ENCODE measurements at regions not wholly inside any gene's neighbourhood (a gene's known extent, or its start where the extent isn't known, plus 50 kb on each side); places are given as distances from the start of the nearest gene placed in this dataset.

DNA sequence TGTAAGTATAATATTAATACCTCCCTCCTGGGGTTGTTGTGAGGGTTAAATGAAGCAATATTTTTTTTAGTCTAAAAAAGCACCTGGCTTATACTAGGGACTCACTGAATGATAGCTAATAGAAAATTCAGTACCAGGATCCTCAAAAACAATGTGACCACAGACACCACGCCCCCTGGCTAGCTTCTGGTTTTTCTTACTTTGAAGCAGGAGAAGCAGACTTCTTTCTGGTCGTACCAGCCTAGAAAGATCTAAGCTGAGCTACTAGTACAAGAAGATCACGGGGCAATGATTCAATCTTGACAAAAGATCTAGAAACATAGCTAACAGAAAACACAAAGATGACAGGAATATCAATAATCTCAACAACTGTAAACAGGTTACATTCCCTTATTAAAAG is 218.5 kb upstream of the SLC30A5 start:
- intact Hi-C loops (cut with DNase I), result no loop called here
- DNase-seq, result no peak

DNA sequence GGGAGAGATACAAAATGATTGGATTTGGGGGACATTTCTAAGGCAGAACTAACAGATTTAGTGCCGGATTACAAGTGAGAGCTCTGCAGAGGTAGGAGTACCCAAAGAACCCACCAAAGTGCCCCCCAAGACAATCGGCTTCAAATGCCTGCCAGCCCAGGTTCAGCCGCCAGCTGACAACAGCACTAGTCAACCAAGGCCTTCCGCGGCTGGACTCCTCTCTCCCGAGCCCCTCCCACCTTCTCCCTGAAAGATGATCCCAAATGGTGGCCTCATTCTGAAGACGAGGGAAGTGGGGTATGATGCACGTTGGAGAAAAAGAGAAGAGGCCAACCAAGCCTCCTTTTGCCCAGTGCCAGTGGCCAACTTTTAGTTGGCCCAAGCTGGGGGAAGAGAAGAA is 210.4 kb upstream of the SLC30A5 start:
- DNase-seq, result peak in 1 of 10 donors; percentile 55
- intact Hi-C loops (cut with DNase I), result no loop called here

DNA sequence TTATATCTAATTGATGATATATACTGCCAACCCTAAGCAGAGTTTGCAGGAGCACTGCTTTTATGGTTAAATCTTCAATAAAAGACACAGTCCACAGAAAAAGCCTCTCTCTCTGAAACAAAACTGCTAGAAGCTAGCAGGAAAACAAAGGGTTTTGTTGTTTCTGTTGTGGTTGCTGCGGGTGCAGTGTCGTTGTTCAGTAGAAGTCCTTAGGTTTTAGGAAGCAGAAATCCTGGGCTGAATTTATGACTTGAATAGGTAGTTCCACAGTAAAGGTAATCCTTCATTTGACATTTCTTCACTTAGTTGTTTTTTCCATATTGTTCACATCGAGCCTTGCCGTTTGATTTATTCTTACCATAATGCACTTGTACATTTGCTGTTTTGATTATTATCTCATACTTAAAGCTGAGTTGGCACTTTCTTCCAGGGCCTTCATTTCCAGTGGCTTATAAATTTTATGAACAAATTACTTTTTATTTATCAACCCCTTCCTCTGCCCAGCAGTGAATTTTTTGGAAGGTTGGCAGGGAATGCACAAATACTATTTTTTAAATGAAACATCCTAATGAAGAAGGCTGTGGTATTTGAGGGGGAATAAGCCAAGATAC is 209.6 kb upstream of the SLC30A5 start:
- intact Hi-C loops (cut with DNase I), result no loop called here
- DNase-seq, result peak in 3 of 10 donors; percentile 21 to 39 (median 38)

DNA sequence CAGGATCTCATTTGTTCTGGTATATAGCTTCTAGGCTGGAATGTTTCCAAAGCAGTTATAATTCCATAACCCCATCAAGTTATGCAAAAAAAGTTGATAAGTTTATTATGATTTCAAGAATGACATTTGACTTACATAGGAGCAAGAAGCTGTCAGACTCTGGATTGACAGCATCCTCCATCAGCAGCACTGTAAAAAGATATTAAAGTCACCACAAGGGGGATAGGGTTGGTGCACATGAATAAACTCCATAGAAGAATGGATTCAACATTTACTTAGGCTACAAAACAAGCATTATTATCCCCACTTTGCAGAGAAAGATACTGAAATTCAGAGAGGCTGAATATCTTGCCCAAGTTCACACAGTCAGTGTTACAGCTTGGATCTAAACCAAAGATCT is 208.9 kb upstream of the SLC30A5 start:
- intact Hi-C loops (cut with DNase I), result no loop called here
- DNase-seq, result no peak

DNA sequence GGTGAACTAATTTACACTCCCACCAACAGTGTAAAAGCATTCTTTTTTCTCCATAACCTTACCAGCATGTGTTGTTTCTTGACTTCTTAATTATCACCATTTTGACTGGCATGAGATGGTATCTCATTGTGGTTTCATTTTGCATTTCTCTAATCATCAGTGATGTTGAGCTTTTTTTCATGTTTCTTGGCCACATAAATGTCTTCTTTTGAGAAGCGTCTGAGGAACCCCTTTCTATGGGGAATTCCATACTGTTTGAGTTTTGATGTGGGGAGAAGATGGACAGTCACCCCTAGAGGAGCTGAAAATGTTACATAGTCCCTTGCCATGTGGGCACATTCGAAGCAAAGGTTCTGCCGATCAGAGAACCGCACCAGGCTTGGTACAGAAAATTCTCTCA is 207.0 kb upstream of the SLC30A5 start:
- intact Hi-C loops (cut with DNase I), result no loop called here
- DNase-seq, result no peak

DNA sequence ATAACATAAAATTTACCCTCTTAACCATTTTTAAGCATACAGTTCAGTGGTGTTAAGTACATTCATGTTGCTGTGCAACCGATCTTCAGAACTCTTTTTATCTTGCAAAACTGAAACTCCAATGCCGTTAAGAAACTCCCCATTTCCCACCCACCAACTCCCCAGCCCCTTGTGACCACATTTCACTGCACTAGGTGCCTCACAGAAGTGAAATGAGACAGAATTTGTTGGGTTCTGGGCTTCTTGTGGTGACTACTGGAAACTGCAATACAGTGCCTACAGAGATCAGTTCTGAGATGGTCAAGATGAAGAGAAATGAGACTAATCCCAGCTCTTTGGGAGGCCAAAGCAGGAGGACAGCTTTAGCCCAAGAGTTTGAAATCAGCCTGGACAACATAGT is 202.1 kb upstream of the SLC30A5 start:
- intact Hi-C loops (cut with DNase I), result no loop called here
- DNase-seq, result no peak

DNA sequence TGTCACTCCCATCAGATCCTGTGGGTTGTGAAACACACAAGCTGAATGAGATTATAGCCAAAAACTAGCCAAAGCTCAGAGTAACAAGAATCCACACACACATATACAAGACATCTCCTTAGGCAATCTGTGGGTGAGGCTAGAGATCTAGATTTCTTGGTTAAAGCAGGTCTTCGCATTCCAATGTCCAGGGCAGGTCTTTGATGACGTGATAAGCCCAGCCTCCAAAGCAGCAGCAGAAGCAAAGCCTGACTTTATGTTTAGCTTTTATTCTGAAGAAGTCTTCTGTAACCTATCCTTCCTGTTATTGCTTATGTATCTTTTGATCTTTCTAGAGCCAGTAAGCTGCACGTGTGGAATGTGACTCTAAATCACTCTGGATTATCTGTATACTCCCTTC is 199.1 kb upstream of the SLC30A5 start:
- no peak for DNase-seq
- intact Hi-C loops (cut with DNase I), result no loop called here

DNA sequence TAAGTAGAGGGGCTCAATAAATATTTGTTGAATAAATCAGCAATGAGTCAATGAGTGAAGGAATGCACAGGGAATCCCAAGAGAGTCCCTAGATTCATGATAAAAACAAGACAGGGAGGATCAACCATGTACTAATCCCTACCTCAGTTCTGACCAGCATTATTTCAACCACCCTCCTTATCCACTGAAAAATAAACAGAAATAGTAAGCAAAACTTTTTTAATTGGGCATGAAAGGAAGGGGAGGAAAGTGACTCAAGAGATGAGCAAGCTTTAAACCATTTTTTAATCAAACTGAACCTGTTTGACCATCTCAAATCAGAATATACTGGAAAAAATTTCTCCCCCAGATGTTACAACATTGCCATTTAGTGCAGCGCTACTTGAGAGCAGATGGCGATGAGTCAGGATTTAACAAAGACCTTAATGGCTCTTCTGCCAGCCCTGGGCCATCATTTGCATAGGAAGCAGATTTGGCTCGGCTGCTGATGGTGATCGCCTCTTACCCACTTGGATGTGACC is 194.8 kb upstream of the SLC30A5 start:
- DNase-seq, result peak in 4 of 10 donors; percentile 26 to 78 (median 50)
- intact Hi-C loops (cut with DNase I), result no loop called here

DNA sequence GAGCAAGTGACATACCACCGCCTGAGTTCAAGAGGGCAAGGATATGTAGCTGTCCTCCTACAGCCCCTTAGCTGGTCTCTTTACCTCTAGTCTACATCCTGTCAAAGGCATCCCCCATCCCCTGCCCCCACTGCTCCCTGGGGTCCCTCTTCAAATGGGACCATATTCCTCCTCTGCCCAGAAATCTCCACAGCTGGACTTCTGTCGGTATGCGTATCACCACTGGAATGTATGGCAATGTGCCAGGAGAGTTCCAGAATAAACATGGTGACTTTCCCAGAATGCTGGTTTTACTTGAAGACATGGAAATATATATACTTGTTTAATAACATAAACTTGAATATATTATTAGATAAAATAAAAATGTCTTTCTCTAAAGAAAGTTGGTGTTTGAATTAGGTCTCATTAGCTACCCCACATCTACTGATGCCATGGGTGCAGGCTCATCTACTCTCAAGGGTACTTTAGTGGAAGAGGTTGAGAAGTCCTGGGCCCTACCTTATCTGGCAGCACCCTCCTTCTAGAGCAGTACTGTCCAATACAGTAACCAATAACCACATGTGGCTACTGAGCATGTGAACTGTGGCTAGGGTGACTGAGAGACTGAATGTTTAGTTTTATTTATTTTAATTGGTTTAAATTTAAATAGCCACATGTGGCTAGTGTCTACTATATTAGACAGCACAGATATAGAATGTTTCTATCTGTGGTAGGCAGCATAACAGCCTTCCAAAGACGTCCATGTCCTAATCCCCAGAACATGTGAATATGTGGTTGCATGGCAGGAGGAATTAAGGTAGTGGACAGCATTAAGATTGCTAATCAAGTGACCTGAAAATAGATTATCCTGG is 181.7 kb upstream of the SLC30A5 start:
- DNase-seq, result no peak
- intact Hi-C loops (cut with DNase I), result no loop called here

DNA sequence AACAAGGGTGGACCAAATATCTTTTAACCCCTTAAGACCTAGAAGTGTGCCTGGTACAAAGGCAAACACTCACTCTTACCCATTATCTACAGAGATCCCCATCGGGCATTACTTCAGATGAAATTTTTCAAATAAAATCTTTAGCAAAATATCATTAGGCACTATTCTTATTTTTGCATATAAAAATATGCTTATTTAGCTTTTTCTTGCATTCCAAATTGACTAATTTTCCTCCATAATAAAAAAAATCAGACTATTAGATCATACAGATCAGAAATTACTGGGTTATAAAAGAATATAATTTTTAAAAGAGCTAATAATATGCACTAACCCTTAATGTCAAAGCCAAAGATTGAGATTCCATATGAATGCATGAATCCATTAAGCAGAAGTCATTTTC is 178.7 kb upstream of the SLC30A5 start:
- intact Hi-C loops (cut with DNase I), result no loop called here

DNA sequence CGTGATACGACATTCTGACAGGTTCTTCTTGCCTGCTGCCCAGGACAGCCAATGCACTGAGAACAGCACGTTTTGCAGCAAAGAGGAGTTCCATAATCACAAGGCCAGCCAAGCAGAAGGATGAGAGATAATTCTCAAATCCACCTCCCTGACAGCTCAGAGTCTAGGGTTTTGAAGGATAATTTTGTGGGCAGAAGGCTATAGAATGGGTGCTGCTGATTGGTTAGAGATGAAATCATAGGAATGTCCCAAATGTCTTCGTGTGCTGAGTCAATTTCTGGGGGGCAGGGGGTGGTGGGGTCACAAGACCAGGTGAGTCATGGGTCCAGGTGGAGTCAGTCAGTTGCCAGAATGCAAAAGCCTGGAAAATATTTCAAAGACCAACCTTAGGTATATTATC is 175.5 kb upstream of the SLC30A5 start:
- intact Hi-C loops (cut with DNase I), result no loop called here

More for the DNA sequence above, 178.7 kb upstream of the SLC30A5 start:
- DNase-seq, result no peak

DNA sequence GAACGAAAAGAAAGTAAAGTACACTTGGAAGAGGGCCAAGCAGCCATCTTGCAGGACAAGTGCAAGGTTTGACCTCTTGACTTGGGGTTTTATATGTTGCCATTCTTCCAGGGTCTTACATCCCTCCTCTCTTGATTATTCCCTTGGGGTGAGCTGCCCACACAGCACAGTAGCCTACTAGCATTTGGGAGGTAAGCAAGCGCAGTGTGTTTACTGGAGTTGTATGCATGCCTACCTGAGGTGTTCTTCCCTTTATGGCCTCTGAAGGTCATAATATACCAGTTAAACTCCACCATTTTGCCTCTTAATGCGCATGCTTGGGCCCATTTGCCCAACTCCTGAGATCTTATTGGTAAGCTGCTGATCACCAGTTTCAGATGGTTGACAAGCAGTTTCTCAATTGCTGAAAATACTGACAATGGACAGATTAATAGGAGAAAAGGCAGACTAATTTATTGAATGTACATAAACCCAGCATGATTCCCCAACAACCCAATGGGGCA is 173.8 kb upstream of the SLC30A5 start:
- DNase-seq, result no peak

More for the DNA sequence above, 175.5 kb upstream of the SLC30A5 start:
- DNase-seq, result no peak

DNA sequence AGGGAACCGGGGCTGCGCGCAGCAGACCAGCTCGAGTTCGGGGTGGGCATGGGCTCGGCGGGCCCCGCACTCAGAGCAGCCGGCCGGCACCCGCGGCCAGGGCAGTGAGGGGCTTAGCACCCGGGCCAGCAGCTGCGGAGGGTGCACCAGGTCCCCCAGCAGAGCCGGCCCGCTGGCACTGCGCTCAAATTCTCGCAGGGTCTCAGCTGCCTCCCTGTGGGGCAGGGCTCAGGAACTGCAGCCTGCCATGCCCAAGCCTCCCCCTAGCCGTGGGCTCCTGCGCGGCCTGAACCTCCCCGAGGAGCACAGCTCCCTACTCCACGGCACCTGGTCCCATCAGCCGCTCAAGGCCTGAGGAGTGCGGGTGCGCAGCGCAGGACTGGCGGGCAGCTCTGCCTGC is 172.9 kb upstream of the SLC30A5 start:
- peak in 1 of 10 donors; percentile 62 for DNase-seq
- intact Hi-C loops (cut with DNase I), result no loop called here

More for the DNA sequence above, 173.8 kb upstream of the SLC30A5 start:
- intact Hi-C loops (cut with DNase I), result no loop called here

DNA sequence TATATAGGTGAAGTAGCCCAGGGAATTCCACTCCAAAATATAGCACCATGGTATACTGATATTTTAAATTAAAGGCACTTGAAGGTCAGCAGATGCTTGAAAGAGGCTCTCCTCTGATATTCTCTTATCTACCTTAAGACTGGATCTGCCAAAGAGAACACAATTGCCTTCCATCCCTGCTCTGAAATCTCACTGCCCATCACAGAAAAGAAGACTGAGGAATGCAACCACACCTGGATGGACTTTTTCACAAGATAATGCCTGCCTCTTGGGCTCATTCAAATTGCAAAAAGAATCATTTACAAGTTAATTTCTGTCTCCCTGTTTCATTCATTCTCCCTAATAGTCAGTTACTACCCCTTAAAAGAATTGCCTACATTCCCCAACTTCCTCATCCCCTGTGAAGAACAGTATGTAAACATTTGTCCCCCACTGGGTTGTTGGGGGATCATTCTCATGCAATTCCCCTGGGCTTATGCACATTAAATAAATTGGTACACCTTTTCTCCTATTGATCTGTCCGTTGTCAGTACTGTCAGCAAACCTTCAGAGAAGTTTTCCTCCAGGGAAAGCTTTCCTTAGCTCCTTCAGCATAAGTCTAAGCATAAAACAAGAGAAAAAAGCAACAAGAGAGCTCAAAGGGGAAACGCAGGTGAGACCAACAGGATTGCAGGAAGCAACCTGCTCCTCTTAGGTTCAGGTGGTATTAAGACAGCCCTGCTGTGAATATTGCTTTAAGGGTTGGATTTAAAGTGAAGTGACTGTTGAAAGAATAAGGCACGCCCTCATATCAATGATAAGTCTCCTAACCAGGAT is 171.4 kb upstream of the SLC30A5 start:
- DNase-seq, result no peak
- intact Hi-C loops (cut with DNase I), result no loop called here

DNA sequence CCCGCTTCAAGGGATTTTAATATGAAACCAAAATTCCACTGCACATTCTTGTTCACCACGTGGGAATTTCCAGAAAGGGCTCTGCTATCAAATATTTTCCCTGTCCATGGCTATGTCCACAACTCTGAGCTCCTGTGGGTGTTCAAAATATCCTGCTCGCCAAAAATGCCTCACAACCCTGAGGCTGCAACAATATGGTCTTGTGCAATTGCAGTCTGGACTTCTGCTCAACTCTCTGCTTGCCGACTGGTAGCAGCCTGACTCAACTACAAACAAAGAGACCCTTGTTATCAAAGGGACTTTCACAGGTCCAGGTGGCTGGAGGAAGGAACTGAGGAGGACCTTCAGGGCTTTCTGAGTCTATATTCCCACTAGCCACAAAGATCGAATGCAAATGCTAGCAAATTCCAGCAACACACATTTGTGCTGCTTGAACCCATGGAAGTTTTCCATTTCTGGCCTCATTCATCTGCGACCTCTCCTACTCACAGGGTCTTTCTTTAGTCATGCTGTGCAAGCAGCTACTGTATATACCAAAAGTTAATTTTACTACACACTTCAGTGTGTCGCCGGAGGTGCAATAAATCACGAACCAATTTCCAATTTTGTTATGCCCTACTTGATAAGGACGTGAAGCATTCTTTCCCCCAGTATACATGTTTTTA is 169.2 kb upstream of the SLC30A5 start:
- no peak for DNase-seq
- intact Hi-C loops (cut with DNase I), result no loop called here

DNA sequence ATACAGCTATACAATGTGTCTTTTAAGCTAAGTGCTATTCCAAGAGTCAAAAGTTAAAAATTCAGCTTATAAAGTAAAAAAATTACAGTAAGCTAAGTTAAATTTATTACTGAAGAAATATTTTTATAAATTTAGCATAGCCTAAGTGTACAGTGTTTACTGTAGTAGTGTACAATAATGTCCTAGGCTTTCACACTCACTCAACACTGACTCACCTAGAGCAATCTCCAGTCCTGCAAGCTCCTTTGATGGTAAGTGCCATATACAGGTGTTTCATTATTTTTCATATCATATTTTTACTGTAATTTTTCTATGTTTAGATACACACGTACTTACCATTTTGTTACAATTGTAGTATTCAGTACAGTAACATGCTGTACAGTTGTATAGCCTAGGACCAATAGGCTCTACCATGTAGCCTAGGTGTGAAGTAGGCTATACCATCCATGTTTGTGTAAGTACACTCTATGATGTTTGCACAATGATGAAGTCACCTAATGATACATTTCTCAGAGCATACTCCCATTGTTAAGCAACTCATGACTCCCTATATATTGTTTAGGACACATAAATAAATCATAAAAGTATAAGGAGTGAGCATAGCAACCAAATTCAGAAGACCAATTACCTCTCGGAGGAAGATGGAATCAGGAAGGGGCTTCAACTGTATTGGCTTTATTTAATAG is 165.1 kb upstream of the SLC30A5 start:
- intact Hi-C loops (cut with DNase I), result no loop called here
- DNase-seq, result no peak

DNA sequence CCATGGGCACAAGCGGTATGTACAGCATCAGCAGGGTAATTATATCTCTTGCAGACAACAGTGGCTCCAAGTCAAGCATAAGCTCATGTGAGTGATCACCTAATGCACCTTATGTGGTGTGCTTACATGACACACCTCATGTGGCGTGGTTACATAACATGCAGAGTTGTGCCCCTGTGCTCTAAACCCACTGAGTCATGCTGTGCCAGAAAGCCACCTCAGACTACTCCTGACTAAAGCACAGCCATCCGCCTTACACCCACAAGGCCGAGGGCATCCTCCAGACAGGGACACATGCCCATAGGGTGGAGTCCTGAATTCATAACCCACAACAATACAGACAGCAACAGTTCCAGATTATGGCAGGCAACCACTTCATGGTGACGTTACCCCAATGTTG is 163.7 kb upstream of the SLC30A5 start:
- intact Hi-C loops (cut with DNase I), result no loop called here
- no peak for DNase-seq

DNA sequence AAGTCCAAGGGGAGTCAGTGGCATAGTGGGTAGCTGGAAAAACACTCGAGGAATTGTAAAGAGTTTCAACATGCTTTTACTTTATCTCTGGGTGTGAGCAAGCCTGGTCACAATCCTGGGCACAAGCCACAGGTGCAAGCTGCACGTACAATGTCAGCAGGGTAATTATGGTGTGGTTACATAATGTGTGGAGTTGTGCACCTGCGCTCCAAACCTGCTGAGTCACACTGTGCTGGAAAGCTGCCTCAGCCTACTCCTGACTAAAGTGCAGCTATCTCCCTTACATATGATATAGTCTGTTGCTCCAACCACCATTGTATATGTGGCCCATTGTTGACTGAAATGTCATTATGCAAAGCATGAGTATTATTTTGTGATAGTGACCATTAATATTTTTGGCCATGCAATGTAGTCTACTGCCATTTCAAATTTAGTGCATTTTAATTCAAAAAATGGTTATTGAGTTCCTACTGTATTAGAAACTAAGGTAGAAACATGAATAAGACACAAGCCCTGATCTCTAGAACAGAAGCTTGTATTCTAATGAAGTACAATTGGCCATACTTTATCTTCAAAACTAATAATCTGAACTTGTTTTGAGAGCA is 160.9 kb upstream of the SLC30A5 start:
- no peak for DNase-seq
- intact Hi-C loops (cut with DNase I), result no loop called here

DNA sequence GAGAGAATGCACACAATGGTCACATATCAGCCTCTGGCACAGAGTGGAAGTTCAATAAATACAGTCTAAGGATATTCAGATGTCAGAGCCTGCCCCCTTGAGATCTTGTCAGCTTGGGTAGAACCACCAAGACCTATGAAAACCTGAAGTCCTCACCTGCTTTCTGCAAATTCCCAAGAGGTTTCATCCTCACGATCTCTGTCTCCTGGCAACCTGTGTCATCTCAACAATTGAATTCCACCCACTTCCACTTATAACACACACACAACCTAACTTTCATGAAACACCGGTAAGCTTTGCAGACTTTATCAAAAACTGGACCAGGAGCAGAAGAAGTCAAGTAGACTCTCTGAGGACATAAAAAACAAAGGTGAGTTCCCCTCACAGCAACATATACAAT is 151.6 kb upstream of the SLC30A5 start:
- intact Hi-C loops (cut with DNase I), result no loop called here
- DNase-seq, result no peak
